ENCODE measurements at regions not wholly inside any gene's neighbourhood (a gene's known extent, or its start where the extent isn't known, plus 50 kb on each side); places are given as distances from the start of the nearest gene placed in this dataset.

- no peak for DNase-seq
Measured at GRCh38 chr13:76378767-76379166, 507.4 kb downstream of the KCTD12 start.

GRCh38 chr13:76363682-76364289 lies 522.4 kb downstream of the KCTD12 start:
- DNase-seq = no peak

- DNase-seq = no peak
Measured at GRCh38 chr13:76361868-76362267, 524.3 kb downstream of the KCTD12 start.

- no peak for DNase-seq
Measured at GRCh38 chr13:76351541-76352229, 534.5 kb downstream of the KCTD12 start.

- DNase-seq = no peak
Measured at GRCh38 chr13:76350399-76350798, 535.8 kb downstream of the KCTD12 start.

GRCh38 chr13:76349700-76350099 lies 536.5 kb downstream of the KCTD12 start:
- DNase-seq = no peak

GRCh38 chr13:76339649-76340048 lies 546.6 kb downstream of the KCTD12 start:
- DNase-seq = no peak

- DNase-seq = no peak
Measured at GRCh38 chr13:76338003-76338402, 548.2 kb downstream of the KCTD12 start.

- no peak for DNase-seq
Measured at GRCh38 chr13:76336889-76337844, 549.0 kb downstream of the KCTD12 start.

- no peak for DNase-seq
Measured at GRCh38 chr13:76335463-76335862, 550.7 kb downstream of the KCTD12 start.

GRCh38 chr13:76331943-76332712 lies 554.1 kb downstream of the KCTD12 start:
- DNase-seq = no peak

- no peak for DNase-seq
Measured at GRCh38 chr13:76330761-76331160, 555.4 kb downstream of the KCTD12 start.

- no peak for DNase-seq
Measured at GRCh38 chr13:76329866-76330580, 556.2 kb downstream of the KCTD12 start.

GRCh38 chr13:76329004-76329403 lies 557.2 kb downstream of the KCTD12 start:
- no peak for DNase-seq

- no peak for DNase-seq
Measured at GRCh38 chr13:76326343-76326742, 559.9 kb downstream of the KCTD12 start.

GRCh38 chr13:76319921-76320320 lies 566.3 kb downstream of the KCTD12 start:
- no peak for DNase-seq

GRCh38 chr13:76316998-76317527 lies 569.1 kb downstream of the KCTD12 start:
- DNase-seq = no peak

GRCh38 chr13:76314495-76314894 lies 571.7 kb downstream of the KCTD12 start:
- no peak for DNase-seq

GRCh38 chr13:76307142-76307541 lies 579.1 kb downstream of the KCTD12 start:
- no peak for DNase-seq

GRCh38 chr13:76300688-76301087 lies 585.5 kb downstream of the KCTD12 start:
- DNase-seq = no peak

Measured in anterior cingulate cortex (tissue), 58 donors.